ENCODE measurements at regions not wholly inside any gene's neighbourhood (a gene's known extent, or its start where the extent isn't known, plus 50 kb on each side); places are given as distances from the start of the nearest gene placed in this dataset.

DNA sequence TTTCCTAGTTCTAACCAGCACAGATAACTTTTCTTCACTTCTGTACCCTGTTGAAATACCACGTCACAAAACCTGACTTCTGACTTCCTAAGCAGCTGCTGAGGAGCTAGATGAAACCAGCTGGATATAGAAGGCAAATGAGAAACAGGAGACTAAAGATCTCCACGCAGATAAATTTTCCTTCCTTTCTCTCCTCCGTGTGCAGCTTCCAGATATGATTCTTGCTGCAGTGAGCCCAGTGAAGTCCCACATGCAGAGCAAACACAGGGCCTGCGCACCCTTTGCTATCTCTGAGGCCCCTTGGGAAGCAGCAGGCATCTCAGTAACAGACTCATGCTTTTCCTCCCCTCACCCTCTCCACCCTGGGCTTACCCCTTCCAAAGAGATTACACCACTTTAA lies 1638.3 kb downstream of the MAT2B start:
- no peak overlapping the region for H3K4me3 ChIP-seq (ENCODE audit: low read depth, low read length)
- TF ChIP-seq, protein P1, sequence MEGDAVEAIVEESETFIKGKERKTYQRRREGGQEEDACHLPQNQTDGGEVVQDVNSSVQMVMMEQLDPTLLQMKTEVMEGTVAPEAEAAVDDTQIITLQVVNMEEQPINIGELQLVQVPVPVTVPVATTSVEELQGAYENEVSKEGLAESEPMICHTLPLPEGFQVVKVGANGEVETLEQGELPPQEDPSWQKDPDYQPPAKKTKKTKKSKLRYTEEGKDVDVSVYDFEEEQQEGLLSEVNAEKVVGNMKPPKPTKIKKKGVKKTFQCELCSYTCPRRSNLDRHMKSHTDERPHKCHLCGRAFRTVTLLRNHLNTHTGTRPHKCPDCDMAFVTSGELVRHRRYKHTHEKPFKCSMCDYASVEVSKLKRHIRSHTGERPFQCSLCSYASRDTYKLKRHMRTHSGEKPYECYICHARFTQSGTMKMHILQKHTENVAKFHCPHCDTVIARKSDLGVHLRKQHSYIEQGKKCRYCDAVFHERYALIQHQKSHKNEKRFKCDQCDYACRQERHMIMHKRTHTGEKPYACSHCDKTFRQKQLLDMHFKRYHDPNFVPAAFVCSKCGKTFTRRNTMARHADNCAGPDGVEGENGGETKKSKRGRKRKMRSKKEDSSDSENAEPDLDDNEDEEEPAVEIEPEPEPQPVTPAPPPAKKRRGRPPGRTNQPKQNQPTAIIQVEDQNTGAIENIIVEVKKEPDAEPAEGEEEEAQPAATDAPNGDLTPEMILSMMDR (IDR thresholded peaks at IDR 0.05; ENCODE audit: control insufficient read depth, extremely low read depth, insufficient read depth) = no peak
- DNase-seq (ENCODE audit: low read depth) = no peak

DNA sequence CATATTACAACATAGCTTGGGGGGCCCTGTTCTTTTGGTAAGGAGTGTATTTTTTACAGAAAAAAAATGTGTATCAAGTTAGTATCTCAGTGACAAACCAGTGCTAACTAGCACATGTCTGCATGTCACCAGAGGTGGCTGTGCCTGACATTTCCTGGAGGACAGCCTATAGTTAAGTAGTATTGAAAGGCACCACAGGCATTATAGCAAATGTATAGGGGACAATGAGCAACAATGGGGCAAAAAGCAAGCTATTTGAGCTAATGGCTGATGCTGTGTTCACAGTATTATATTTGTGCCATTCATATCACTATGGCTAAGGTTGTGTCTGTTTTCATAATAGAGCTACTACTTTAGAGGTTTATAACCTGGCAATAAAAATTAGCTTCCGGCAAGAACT lies 1644.0 kb downstream of the MAT2B start:
- no peak for DNase-seq (ENCODE audit: low read depth)
- TF ChIP-seq, protein P1 (IDR thresholded peaks at IDR 0.05; ENCODE audit: control insufficient read depth, extremely low read depth, insufficient read depth) = no peak
- H3K4me3 ChIP-seq (ENCODE audit: low read depth, low read length) = no peak overlapping the region

DNA sequence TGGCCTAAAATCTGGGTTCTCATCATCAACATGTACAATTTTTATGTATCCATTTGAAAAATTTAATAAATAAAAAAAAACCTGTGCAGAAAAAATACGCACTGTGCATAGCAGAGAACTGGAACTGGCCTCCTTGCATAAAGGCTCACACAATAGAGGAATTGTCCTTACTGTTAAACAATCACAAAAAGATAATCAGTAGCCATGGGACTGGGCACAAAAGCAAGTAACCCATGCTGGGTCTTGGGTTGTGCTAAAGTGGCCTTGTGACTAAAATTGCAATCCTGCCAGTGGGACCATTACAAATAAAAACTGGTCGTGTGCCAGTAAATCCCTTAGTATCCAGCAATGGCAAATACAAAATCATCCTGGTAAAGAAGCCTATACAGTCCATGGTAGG lies 1646.6 kb downstream of the MAT2B start:
- no peak for DNase-seq (ENCODE audit: low read depth)
- H3K4me3 ChIP-seq (ENCODE audit: low read depth, low read length) = no peak overlapping the region
- TF ChIP-seq, protein P1 (IDR thresholded peaks at IDR 0.05; ENCODE audit: control insufficient read depth, extremely low read depth, insufficient read depth) = no peak

DNA sequence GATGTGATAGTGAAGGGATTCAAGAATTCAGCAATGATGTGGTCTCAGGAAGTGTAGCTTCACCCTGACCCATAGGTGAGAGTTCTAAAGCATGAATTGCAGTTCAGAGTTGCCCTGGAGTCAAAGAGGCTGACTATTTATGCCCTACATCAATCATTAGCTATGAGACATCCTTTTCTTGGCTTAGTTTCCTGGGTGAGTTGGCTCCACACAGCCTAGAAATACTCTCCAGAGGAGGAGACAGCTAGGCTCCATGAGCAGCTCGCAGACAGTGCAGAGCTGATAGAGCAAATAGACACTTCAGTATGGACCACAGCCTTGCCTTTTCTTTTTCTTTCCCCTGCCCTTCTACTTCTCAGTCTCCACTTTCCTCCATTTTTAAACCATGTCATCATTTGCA lies 1651.8 kb downstream of the MAT2B start:
- no peak for DNase-seq (ENCODE audit: low read depth)
- TF ChIP-seq, protein P1 (IDR thresholded peaks at IDR 0.05; ENCODE audit: control insufficient read depth, extremely low read depth, insufficient read depth) = no peak
- no peak overlapping the region for H3K4me3 ChIP-seq (ENCODE audit: low read depth, low read length)

DNA sequence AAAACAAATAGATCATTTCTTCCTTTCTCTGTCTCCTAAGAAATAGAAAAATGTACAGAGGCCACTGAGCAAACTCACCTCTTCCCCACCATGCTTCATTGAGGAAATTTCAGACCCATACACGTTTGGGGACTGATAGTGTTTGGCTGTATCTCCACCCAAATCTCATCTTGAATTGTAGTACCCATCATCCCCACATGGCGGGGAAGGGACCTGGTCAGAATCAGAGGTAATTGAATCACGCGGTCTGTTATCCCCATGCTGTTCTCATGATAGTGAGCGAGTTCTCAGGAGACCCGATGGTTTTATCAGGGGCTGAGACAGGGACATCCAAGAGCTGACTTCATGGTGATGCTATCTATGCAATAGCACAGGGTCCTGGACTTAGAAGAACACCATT lies 1655.8 kb downstream of the MAT2B start:
- TF ChIP-seq, protein P1 (IDR thresholded peaks at IDR 0.05; ENCODE audit: control insufficient read depth, extremely low read depth, insufficient read depth) = no peak
- no peak overlapping the region for H3K4me3 ChIP-seq (ENCODE audit: low read depth, low read length)
- DNase-seq (ENCODE audit: low read depth) = no peak

DNA sequence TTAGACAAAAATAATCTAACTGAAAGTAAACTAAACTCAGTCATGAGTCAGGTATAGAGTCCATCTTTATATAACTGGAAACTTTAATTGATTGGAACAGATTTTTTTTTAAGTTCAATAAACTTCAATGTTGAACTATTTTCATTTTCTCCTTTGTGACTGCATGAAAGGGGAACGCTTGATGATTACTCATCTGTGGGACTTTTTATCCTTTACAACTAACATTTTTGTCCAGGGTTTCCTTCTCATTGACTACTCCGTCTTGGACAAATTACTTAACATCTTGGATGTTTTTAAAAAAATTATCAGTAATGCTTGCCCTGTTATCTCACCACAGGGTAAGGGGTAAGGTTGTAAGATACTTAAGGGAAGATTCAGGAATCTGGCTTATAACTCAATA lies 1658.4 kb downstream of the MAT2B start:
- no peak for DNase-seq (ENCODE audit: low read depth)
- TF ChIP-seq, protein P1 (IDR thresholded peaks at IDR 0.05; ENCODE audit: control insufficient read depth, extremely low read depth, insufficient read depth) = no peak
- H3K4me3 ChIP-seq (ENCODE audit: low read depth, low read length) = no peak overlapping the region

DNA sequence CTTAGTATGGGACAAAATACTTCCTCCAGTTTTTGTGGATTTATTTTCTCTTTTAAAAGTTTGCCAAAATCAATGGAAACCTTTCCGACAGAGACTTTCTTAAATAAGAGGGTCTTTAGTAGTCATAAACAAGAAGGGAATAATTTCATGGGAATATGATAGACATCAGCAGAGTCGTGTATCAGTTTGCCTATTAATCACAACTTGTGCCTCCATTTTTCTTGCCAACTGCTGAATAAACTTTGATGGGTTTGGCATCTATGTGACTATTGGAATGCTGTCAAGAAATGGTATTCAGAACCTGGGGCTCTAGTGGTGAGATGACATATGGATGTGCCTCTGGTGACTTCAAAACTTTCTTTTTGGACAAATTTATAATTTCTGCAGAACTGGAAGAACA lies 1668.2 kb downstream of the MAT2B start:
- no peak overlapping the region for H3K4me3 ChIP-seq (ENCODE audit: low read depth, low read length)
- DNase-seq (ENCODE audit: low read depth) = no peak
- TF ChIP-seq, protein P1 (IDR thresholded peaks at IDR 0.05; ENCODE audit: control insufficient read depth, extremely low read depth, insufficient read depth) = no peak

Data from LNCaP clone FGC (cell line).